ENCODE measurements at regions not wholly inside any gene's neighbourhood (a gene's known extent, or its start where the extent isn't known, plus 50 kb on each side); places are given as distances from the start of the nearest gene placed in this dataset.
"Not testable (repeated sequence)": the region's sequence is repeated elsewhere in the genome, so short reads cannot be mapped to it uniquely, and the experiment has no call there.

- DNase-seq (ENCODE audit: low read depth, low spot score): no peak
Measured at GRCh38 chr2:16072638-16073290, 132.4 kb downstream of the MYCN start.

GRCh38 chr2:16071865-16072637 is 131.7 kb downstream of the MYCN start:
- no peak for DNase-seq (ENCODE audit: low read depth, low spot score)

- DNase-seq (ENCODE audit: low read depth, low spot score): no peak
Measured at GRCh38 chr2:16071039-16071864, 130.9 kb downstream of the MYCN start.

- DNase-seq (ENCODE audit: low read depth, low spot score): no peak
Measured at GRCh38 chr2:16070648-16070971, 130.3 kb downstream of the MYCN start.

GRCh38 chr2:16069933-16070647 is 129.7 kb downstream of the MYCN start:
- no peak for DNase-seq (ENCODE audit: low read depth, low spot score)

GRCh38 chr2:16069663-16069932 is 129.2 kb downstream of the MYCN start:
- DNase-seq (ENCODE audit: low read depth, low spot score): no peak

- no peak for DNase-seq (ENCODE audit: low read depth, low spot score)
Measured at GRCh38 chr2:16068552-16068940, 128.2 kb downstream of the MYCN start.

- DNase-seq (ENCODE audit: low read depth, low spot score): no peak
Measured at GRCh38 chr2:16067866-16068551, 127.7 kb downstream of the MYCN start.

GRCh38 chr2:16067444-16067843 is 127.1 kb downstream of the MYCN start:
- no peak for DNase-seq (ENCODE audit: low read depth, low spot score)

GRCh38 chr2:16067037-16067406 is 126.7 kb downstream of the MYCN start:
- DNase-seq (ENCODE audit: low read depth, low spot score): no peak

GRCh38 chr2:16066261-16067036 is 126.1 kb downstream of the MYCN start:
- DNase-seq (ENCODE audit: low read depth, low spot score): no peak

GRCh38 chr2:16065272-16066069 is 125.1 kb downstream of the MYCN start:
- DNase-seq (ENCODE audit: low read depth, low spot score): not testable (repeated sequence)

- no peak for DNase-seq (ENCODE audit: low read depth, low spot score)
Measured at GRCh38 chr2:16064745-16065144, 124.4 kb downstream of the MYCN start.

- DNase-seq (ENCODE audit: low read depth, low spot score): no peak
Measured at GRCh38 chr2:16063955-16064633, 123.7 kb downstream of the MYCN start.

GRCh38 chr2:16063251-16063850 is 123.0 kb downstream of the MYCN start:
- DNase-seq (ENCODE audit: low read depth, low spot score): no peak

GRCh38 chr2:16062471-16063250 is 122.3 kb downstream of the MYCN start:
- DNase-seq (ENCODE audit: low read depth, low spot score): no peak

GRCh38 chr2:16061441-16062217 is 121.3 kb downstream of the MYCN start:
- no peak for DNase-seq (ENCODE audit: low read depth, low spot score)

All from activated CD4-positive, CD25-positive, alpha-beta regulatory T cell treated with anti-CD3 and anti-CD28 coated beads, Interleukin-2, amount 50 U/mL, for 16 hours (primary cell).